ENCODE measurements at regions not wholly inside any gene's neighbourhood (a gene's known extent, or its start where the extent isn't known, plus 50 kb on each side); places are given as distances from the start of the nearest gene placed in this dataset.

DNA sequence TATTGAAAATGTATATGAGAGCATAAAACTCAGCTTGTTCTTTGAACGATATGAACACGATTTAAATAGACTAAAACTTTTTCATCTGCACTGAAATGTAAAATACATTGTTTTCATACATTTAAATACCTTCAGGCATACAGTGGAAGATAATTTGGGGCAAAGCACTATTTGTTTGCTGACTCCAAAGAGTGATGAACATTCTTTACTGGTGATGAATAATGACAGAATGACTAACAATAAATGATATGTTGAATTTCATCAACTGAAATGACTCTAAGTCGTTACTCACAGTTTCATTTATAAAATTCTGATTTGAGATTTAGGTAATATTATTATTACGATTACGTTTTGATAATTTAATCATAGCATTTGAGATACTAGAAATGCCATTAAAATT lies 1160.1 kb downstream of the NLGN4X start:
- no peak overlapping the region for H3K27ac ChIP-seq (ENCODE audit: low read length)
- H2AFZ ChIP-seq (ENCODE audit: low read depth, low read length) = no peak overlapping the region
- H3K36me3 ChIP-seq (replicated peaks; ENCODE audit: low read depth, low read length) = no peaks in the 10 kb centered on the region
- no peaks in the 10 kb centered on the region for H3K4me1 ChIP-seq (ENCODE audit: low read length)
- no peak for TF ChIP-seq EZH2phosphoT487 (IDR thresholded peaks at IDR 0.05; ENCODE audit: low read depth)
- TF ChIP-seq CTCF (IDR thresholded peaks at IDR 0.05; ENCODE audit: low read depth, low read length) = no peak
- no peak overlapping the region for H3K4me3 ChIP-seq (ENCODE audit: low read length)
- no peaks in the 10 kb centered on the region for H4K20me1 ChIP-seq (ENCODE audit: insufficient read depth, low read length)
- H3K9ac ChIP-seq (ENCODE audit: low read length) = no peak overlapping the region
- H3K9me3 ChIP-seq (ENCODE audit: insufficient read depth, low read length) = no peaks in the 10 kb centered on the region
- H3K4me2 ChIP-seq (ENCODE audit: low read length) = no peak overlapping the region
- H3K27me3 ChIP-seq (ENCODE audit: low read depth, low read length) = no peaks in the 10 kb centered on the region
- H3K79me2 ChIP-seq (ENCODE audit: low read length) = no peaks in the 10 kb centered on the region

- Histone ChIP-seq H4K20me1 (ENCODE audit: insufficient read depth, low read length) (no peaks in the 10 kb centered on the region), H3K9me3 (ENCODE audit: insufficient read depth, low read length) (no peaks in the 10 kb centered on the region), H3K27me3 (ENCODE audit: low read depth, low read length) (no peaks in the 10 kb centered on the region), H2AFZ (ENCODE audit: low read depth, low read length) (no peak overlapping the region), H3K4me2 (ENCODE audit: low read length) (no peak overlapping the region), H3K79me2 (ENCODE audit: low read length) (no peaks in the 10 kb centered on the region), H3K4me3 (ENCODE audit: low read length) (no peak overlapping the region), H3K4me1 (ENCODE audit: low read length) (no peaks in the 10 kb centered on the region), H3K27ac (ENCODE audit: low read length) (no peak overlapping the region), H3K9ac (ENCODE audit: low read length) (no peak overlapping the region), H3K36me3 (replicated peaks; ENCODE audit: low read depth, low read length) (no peaks in the 10 kb centered on the region)
- no peak for TF ChIP-seq CTCF (IDR thresholded peaks at IDR 0.05; ENCODE audit: low read depth, low read length)
- TF ChIP-seq EZH2phosphoT487 (IDR thresholded peaks at IDR 0.05; ENCODE audit: low read depth) = no peak
These were observed 1170.9 kb downstream of the NLGN4X start for GRCh38 chrX:5057786-5058185.

GRCh38 chrX:5054852-5055251 lies 1173.8 kb downstream of the NLGN4X start:
- H3K4me3 ChIP-seq (ENCODE audit: low read length) = no peak overlapping the region
- no peak for TF ChIP-seq EZH2phosphoT487 (IDR thresholded peaks at IDR 0.05; ENCODE audit: low read depth)
- TF ChIP-seq CTCF (IDR thresholded peaks at IDR 0.05; ENCODE audit: low read depth, low read length) = no peak
- H2AFZ ChIP-seq (ENCODE audit: low read depth, low read length) = no peak overlapping the region
- H3K36me3 ChIP-seq (replicated peaks; ENCODE audit: low read depth, low read length) = no peaks in the 10 kb centered on the region
- no peak overlapping the region for H3K9ac ChIP-seq (ENCODE audit: low read length)
- H3K27me3 ChIP-seq (ENCODE audit: low read depth, low read length) = no peaks in the 10 kb centered on the region
- no peaks in the 10 kb centered on the region for H4K20me1 ChIP-seq (ENCODE audit: insufficient read depth, low read length)
- no peak overlapping the region for H3K27ac ChIP-seq (ENCODE audit: low read length)
- H3K79me2 ChIP-seq (ENCODE audit: low read length) = no peaks in the 10 kb centered on the region
- H3K4me2 ChIP-seq (ENCODE audit: low read length) = no peak overlapping the region
- no peaks in the 10 kb centered on the region for H3K4me1 ChIP-seq (ENCODE audit: low read length)
- H3K9me3 ChIP-seq (ENCODE audit: insufficient read depth, low read length) = no peaks in the 10 kb centered on the region

DNA sequence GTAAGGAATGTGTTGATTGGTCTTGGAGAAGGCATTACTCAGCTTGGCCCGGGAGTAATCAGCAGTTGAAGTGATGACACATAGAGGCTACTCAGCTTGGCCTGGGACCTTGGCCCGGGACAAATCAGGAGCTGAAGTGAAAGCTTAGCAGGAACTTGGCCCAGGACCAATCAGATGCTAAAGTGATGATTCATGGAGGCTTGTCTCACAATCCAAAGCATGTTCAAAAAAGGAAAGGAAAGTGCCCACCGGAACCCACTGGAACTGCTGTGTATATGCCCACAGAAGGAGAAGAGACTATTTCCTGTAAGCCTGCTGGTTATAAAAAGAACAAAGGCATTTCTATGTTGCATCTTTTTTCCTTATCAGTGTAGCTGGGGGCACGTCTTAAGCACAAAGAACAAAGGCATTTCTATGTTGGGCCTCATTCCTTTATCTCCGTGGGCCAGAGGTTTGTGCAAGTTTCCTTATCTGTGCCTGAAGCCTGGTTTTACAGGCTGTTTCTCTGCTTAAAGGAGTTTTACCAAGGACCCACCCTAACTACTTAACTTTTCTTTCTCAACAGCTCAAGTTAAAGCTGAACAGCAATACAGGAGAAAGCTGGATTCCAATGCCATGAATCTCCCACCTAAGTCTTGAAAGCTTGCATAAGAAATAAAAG lies 1176.7 kb downstream of the NLGN4X start:
- no peak overlapping the region for H3K9ac ChIP-seq (ENCODE audit: low read length)
- H3K36me3 ChIP-seq (replicated peaks; ENCODE audit: low read depth, low read length) = no peaks in the 10 kb centered on the region
- H4K20me1 ChIP-seq (ENCODE audit: insufficient read depth, low read length) = no peaks in the 10 kb centered on the region
- no peak overlapping the region for H3K27ac ChIP-seq (ENCODE audit: low read length)
- TF ChIP-seq CTCF (IDR thresholded peaks at IDR 0.05; ENCODE audit: low read depth, low read length) (no peak), EZH2phosphoT487 (IDR thresholded peaks at IDR 0.05; ENCODE audit: low read depth) (no peak)
- H3K27me3 ChIP-seq (ENCODE audit: low read depth, low read length) = no peaks in the 10 kb centered on the region
- H2AFZ ChIP-seq (ENCODE audit: low read depth, low read length) = no peak overlapping the region
- no peak overlapping the region for H3K4me2 ChIP-seq (ENCODE audit: low read length)
- H3K9me3 ChIP-seq (ENCODE audit: insufficient read depth, low read length) = no peaks in the 10 kb centered on the region
- H3K79me2 ChIP-seq (ENCODE audit: low read length) = no peaks in the 10 kb centered on the region
- no peaks in the 10 kb centered on the region for H3K4me1 ChIP-seq (ENCODE audit: low read length)
- no peak overlapping the region for H3K4me3 ChIP-seq (ENCODE audit: low read length)

Data from OCI-LY3 (cell line).